ENCODE measurements at regions not wholly inside any gene's neighbourhood (a gene's known extent, or its start where the extent isn't known, plus 50 kb on each side); places are given as distances from the start of the nearest gene placed in this dataset.

- TF ChIP-seq SRF (IDR thresholded peaks at IDR 0.05; ENCODE audit: low read depth) (no peak), CEBPB (IDR thresholded peaks at IDR 0.05; ENCODE audit: low read depth) (no peak), SP1 (IDR thresholded peaks at IDR 0.05; ENCODE audit: low read depth) (no peak), MAX (IDR thresholded peaks at IDR 0.05) (no peak), ELF1 (IDR thresholded peaks at IDR 0.05; ENCODE audit: borderline replicate concordance, low read depth) (no peak), ZBTB33 (IDR thresholded peaks at IDR 0.05; ENCODE audit: extremely low read depth, insufficient replicate concordance, low read length) (no peak), CTCF (IDR thresholded peaks at IDR 0.05 in 2 of 3, conservative IDR thresholded peaks at IDR 0.05 in 1 of 3; ENCODE audit: borderline replicate concordance in 1 of 3, insufficient read depth in 1 of 3, low read depth in 2 of 3, low read length in 2 of 3) (no peak)
Observed at GRCh38 chr6:157764178-157765068, 58.6 kb upstream of the SNX9 start.

Measured in HCT116 (cell line).